ENCODE measurements at regions not wholly inside any gene's neighbourhood (a gene's known extent, or its start where the extent isn't known, plus 50 kb on each side); places are given as distances from the start of the nearest gene placed in this dataset.

DNA sequence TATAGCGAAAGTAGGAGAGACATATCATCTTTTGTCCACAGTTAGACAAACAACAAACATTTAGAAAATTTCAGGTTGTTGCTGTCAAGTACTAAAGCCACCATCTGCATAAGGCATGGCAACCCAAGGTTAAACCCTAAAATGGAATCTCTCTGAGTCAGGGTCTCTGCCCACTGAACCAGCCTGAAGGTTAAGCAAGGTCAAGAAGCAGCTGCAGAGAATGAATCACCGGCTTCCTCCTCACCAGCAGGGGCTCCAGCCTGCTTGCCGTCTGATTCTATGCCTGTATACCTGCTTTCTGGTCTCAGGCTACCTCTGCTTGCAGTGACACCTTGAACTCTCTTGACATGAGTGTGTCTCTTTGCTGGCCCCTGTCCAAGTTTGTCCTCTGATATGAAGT, 726.2 kb upstream of the SGCG start:
- TF ChIP-seq, protein P1, sequence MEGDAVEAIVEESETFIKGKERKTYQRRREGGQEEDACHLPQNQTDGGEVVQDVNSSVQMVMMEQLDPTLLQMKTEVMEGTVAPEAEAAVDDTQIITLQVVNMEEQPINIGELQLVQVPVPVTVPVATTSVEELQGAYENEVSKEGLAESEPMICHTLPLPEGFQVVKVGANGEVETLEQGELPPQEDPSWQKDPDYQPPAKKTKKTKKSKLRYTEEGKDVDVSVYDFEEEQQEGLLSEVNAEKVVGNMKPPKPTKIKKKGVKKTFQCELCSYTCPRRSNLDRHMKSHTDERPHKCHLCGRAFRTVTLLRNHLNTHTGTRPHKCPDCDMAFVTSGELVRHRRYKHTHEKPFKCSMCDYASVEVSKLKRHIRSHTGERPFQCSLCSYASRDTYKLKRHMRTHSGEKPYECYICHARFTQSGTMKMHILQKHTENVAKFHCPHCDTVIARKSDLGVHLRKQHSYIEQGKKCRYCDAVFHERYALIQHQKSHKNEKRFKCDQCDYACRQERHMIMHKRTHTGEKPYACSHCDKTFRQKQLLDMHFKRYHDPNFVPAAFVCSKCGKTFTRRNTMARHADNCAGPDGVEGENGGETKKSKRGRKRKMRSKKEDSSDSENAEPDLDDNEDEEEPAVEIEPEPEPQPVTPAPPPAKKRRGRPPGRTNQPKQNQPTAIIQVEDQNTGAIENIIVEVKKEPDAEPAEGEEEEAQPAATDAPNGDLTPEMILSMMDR (IDR thresholded peaks at IDR 0.05) = no peak
- no peak for TF ChIP-seq ZFX (IDR thresholded peaks at IDR 0.05; ENCODE audit: borderline replicate concordance)

Measured in 22Rv1 (cell line).